A673 (cell line): ENCODE measurements at regions not wholly inside any gene's neighbourhood (a gene's known extent, or its start where the extent isn't known, plus 50 kb on each side); places are given as distances from the start of the nearest gene placed in this dataset.

Source experiments
- BruUV-seq: library from RNA; stranded (reverse); fragments of 400-500 nt; replicated peaks from 2 replicates; lab custom pipeline; 2021; lab: Mats Ljungman, UMichigan
- CTCF ChIA-PET: fragments of 300-600 bp; sonication (Branson Sonifier 250); formaldehyde crosslinking; loops from one replicate; lab custom pipeline; 2022; ENCODE audit warnings: antibody characterized with exemption; lab: Charles Lee
- POLR2A ChIA-PET: fragments of 300-600 bp; sonication (Branson Sonifier 250); formaldehyde crosslinking; loops from one replicate; lab custom pipeline; 2022; ENCODE audit warnings: antibody characterized with exemption; ENCODE audit not compliant: low non-redundant PET; lab: Charles Lee
- DNase-seq: peaks from one replicate; pipeline ENCODE4 v3.0.0-alpha.2; 2015; ENCODE audit warnings: low spot score
- H3K27ac ChIP-seq: fragments of 200-600 bp; sonication (generic); 2 replicates; pipeline ENCODE4 v1.5.1; 2016; ENCODE audit warnings: mixed run types, low read depth, mild to moderate bottlenecking, mixed read lengths, antibody characterized with exemption, low read length; ENCODE audit not compliant: poor library complexity, severe bottlenecking
- H3K27me3 ChIP-seq: fragments of 200-600 bp; sonication (generic); replicated peaks from 2 replicates; pipeline ENCODE4 v1.6.1; 2017; ENCODE audit warnings: mixed run types, low read depth, mild to moderate bottlenecking, mixed read lengths, antibody characterized with exemption, low read length; ENCODE audit not compliant: insufficient read depth, poor library complexity
- H3K36me3 ChIP-seq: fragments of 200-600 bp; sonication (generic); 2 replicates; pipeline ENCODE4 v1.6.1; 2016; ENCODE audit warnings: mixed run types, mild to moderate bottlenecking, mixed read lengths, antibody characterized with exemption, low read length; ENCODE audit not compliant: insufficient read depth, poor library complexity, severe bottlenecking
- H3K4me1 ChIP-seq: fragments of 200-600 bp; sonication (generic); 2 replicates; pipeline ENCODE4 v1.6.1; 2017; ENCODE audit warnings: mixed run types, mild to moderate bottlenecking, mixed read lengths, antibody characterized with exemption, low read length; ENCODE audit not compliant: insufficient read depth, poor library complexity, severe bottlenecking
- H3K4me3 ChIP-seq: fragments of 200-600 bp; sonication (generic); 2 replicates; pipeline ENCODE4 v1.5.1; 2016; ENCODE audit warnings: low read depth, mixed run types, mild to moderate bottlenecking, mixed read lengths, low read length; ENCODE audit not compliant: poor library complexity, severe bottlenecking
- H3K9me3 ChIP-seq: fragments of 200-600 bp; sonication (generic); 2 replicates; pipeline ENCODE4 v1.6.1; 2016; ENCODE audit warnings: mixed run types, low read depth, mild to moderate bottlenecking, mixed read lengths, antibody characterized with exemption, low read length; ENCODE audit not compliant: poor library complexity, severe bottlenecking
- EZH2 ChIP-seq: fragments of 200-600 bp; sonication (generic); IDR thresholded peaks from 2 replicates; pipeline ENCODE4 v1.6.1; 2017; ENCODE audit warnings: borderline replicate concordance, low read depth, mild to moderate bottlenecking, mixed read lengths, antibody characterized with exemption, low read length; ENCODE audit not compliant: poor library complexity, severe bottlenecking
- intact Hi-C: fragments of 100-400 bp; cut with micrococcal nuclease; formaldehyde crosslinking; loops from one replicate; pipeline ENCODE4 v1.10.0; 2022; ENCODE audit not compliant: unreplicated experiment
- TF ChIP-seq, protein P1 (sequence below): fragments of 300-800, 200-600 bp; sonication (generic); conservative IDR thresholded peaks from 2 replicates; pipeline ENCODE4 v1.5.1; 2017; ENCODE audit warnings: low read depth, mild to moderate bottlenecking, antibody characterized with exemption, low read length, moderate library complexity, mixed read lengths

GRCh38 chr2:137896467-137896866, 67.8 kb upstream of the HNMT start:
- DNase-seq, result no peak
- no peaks in the 10 kb centered on the region for H3K36me3 ChIP-seq
- CTCF ChIA-PET, result no interaction called here
- POLR2A ChIA-PET, result no interaction called here
- intact Hi-C loops, result no loop called here
- H3K4me1 ChIP-seq, result no peaks in the 10 kb centered on the region
- TF ChIP-seq, protein P1, sequence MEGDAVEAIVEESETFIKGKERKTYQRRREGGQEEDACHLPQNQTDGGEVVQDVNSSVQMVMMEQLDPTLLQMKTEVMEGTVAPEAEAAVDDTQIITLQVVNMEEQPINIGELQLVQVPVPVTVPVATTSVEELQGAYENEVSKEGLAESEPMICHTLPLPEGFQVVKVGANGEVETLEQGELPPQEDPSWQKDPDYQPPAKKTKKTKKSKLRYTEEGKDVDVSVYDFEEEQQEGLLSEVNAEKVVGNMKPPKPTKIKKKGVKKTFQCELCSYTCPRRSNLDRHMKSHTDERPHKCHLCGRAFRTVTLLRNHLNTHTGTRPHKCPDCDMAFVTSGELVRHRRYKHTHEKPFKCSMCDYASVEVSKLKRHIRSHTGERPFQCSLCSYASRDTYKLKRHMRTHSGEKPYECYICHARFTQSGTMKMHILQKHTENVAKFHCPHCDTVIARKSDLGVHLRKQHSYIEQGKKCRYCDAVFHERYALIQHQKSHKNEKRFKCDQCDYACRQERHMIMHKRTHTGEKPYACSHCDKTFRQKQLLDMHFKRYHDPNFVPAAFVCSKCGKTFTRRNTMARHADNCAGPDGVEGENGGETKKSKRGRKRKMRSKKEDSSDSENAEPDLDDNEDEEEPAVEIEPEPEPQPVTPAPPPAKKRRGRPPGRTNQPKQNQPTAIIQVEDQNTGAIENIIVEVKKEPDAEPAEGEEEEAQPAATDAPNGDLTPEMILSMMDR, result no peak
- TF ChIP-seq EZH2, result no peak
- no peaks in the 10 kb centered on the region for H3K27me3 ChIP-seq
- H3K4me3 ChIP-seq, result no peak overlapping the region
- no TSS peak for BruUV-seq
- H3K9me3 ChIP-seq, result no peaks in the 10 kb centered on the region
- H3K27ac ChIP-seq, result no peak overlapping the region

DNA sequence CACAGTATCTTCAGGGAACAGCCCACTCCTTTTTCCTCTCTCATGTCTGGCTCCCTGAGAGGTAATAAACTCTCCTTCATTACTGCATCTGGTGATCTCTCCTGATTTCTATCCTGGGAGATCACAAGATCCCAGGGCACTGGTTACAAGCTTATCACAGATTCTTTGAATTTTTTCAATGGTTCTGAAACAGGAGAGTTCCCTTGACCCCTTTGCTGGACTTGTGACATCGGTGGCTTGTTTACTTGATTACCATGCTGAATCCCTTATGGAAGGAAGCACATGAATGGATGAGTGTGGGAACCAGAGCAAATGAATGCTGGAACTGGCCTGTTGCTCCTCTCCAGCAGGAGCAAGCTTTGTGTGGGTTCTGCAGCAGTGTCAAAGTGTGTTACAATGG, 67.2 kb upstream of the HNMT start:
- ChIA-PET POLR2A (no interaction called here), CTCF (no interaction called here)
- BruUV-seq, result no TSS peak
- Histone ChIP-seq H3K36me3 (no peaks in the 10 kb centered on the region), H3K27me3 (no peaks in the 10 kb centered on the region), H3K4me1 (no peaks in the 10 kb centered on the region), H3K9me3 (no peaks in the 10 kb centered on the region), H3K27ac (no peak overlapping the region), H3K4me3 (no peak overlapping the region)
- no peak for DNase-seq
- no peak for TF ChIP-seq EZH2
- TF ChIP-seq, protein P1, result no peak
- intact Hi-C loops, result no loop called here

- BruUV-seq, result no TSS peak
- no peak for TF ChIP-seq EZH2
- no peaks in the 10 kb centered on the region for H3K9me3 ChIP-seq
- no peak overlapping the region for H3K27ac ChIP-seq
- no peak overlapping the region for H3K4me3 ChIP-seq
- H3K36me3 ChIP-seq, result no peaks in the 10 kb centered on the region
- ChIA-PET CTCF (no interaction called here), POLR2A (no interaction called here)
- H3K4me1 ChIP-seq, result no peaks in the 10 kb centered on the region
- intact Hi-C loops, result no loop called here
- DNase-seq, result no peak
- no peaks in the 10 kb centered on the region for H3K27me3 ChIP-seq
Measured at GRCh38 chr2:137900421-137901141, 63.7 kb upstream of the HNMT start.

DNA sequence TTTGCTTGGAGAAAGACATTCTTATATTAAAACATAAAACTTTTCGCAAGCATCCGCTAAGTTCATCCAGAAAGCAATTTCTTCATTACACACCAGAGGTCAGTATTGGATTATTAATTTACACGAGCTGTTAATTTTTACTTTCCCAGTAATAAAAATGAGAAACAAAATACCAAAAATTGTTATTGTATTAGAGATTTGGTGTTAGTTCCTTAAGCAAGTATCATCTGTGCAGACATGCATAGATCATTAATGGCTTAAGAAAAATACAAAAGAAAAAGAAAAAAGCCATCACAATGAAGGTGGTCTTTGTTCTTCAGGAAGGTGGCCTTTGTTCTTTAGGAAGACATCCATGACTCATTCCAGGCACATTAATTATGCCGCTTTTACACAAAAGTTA, 53.6 kb upstream of the HNMT start:
- H3K27me3 ChIP-seq, result no peaks in the 10 kb centered on the region
- no peaks in the 10 kb centered on the region for H3K4me1 ChIP-seq
- no peaks in the 10 kb centered on the region for H3K9me3 ChIP-seq
- peak; percentile 22 for DNase-seq
- no peak overlapping the region for H3K27ac ChIP-seq
- ChIA-PET POLR2A (interaction anchor here (0.6 kb wide), 1 partner anchor 409 kb away, joined by 3 read pairs; no protein-coding TSS in a partner anchor), CTCF (interaction anchor here (0.6 to 1.9 kb wide), 5 partner anchors 45 to 916 kb away, joined by 3 to 15 read pairs (median 6); partner anchors contain the start of gene HNMT)
- intact Hi-C loops, result loop anchor here (2.0 to 5.0 kb wide), 3 partner anchors 462 to 918 kb away; no protein-coding TSS in a partner anchor
- TF ChIP-seq, protein P1, result peak; percentile 64
- TF ChIP-seq EZH2, result no peak
- no TSS peak for BruUV-seq
- H3K4me3 ChIP-seq, result no peak overlapping the region
- H3K36me3 ChIP-seq, result no peaks in the 10 kb centered on the region
